ENCODE measurements at regions not wholly inside any gene's neighbourhood (a gene's known extent, or its start where the extent isn't known, plus 50 kb on each side); places are given as distances from the start of the nearest gene placed in this dataset.
A peak's percentile ranks its signal among the peaks of the same experiment; 100 is the strongest.

DNA sequence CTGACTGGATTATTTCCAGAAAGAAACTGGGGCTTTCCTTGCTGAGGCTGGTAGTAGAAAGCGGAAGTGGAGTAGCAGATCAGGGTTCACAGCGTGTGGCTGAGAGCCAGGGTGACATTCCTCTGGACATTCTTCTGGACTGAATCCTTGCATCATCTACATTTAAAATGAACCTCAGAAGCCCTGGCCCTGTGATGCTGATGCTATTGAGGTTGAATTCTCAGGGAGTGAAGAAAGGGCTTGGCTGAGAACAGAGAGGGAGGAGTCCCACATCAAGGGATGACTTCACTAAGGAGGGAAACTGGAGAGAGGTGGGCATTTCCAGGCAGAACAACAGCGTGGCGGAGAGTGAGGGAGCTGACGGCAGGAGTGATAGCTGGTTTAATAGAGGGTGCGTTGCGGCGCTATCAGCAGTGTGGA, 102.3 kb upstream of the LMO4 start:
- Histone ChIP-seq H3K36me3 (no peaks in the 10 kb centered on the region), H3K4me3 (no peak overlapping the region), H3K27me3 (no peaks in the 10 kb centered on the region), H3K27ac (replicated peaks in 1 of 4) (peak overlapping the region in 3 of 4 donors; percentile 8 to 62 (median 29)), H3K9me3 (no peaks in the 10 kb centered on the region), H3K4me1 (peaks cover 0 to 9% (median 8%) of the 10 kb centered on the region in 4 donors)
- TF ChIP-seq EP300 (IDR thresholded peaks at IDR 0.05) (no peak), POLR2A (IDR thresholded peaks at IDR 0.05; ENCODE audit: low read depth) (no peak), POLR2AphosphoS5 (IDR thresholded peaks at IDR 0.05) (peak in 1 of 2 donors; percentile 27)
- no peak for DNase-seq (ENCODE audit: extremely low spot score)
- WGBS: 46% methylated on average over 8 of the region's 8 CpGs
- intact Hi-C loops (cut with DNase I): no loop called here

DNA sequence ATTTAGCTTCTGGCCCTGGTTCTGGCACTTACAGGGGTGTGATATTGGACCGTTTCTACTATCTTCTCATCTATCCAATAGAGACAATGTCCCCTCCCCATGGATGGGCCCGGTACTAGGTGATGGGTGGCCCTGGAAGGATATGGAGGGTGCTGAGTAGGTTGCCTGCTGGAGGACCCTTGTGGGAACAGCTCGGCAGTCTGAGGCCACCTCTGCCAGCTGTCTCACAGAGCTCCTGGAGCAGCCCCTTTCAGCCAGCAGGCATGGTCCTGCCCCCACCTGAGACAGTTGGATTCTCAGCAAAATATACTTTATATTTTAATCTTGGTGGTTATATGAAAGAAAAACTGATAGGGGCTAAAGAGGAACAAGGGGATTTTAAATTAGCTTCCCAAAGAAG, 101.0 kb upstream of the LMO4 start:
- H3K27me3 ChIP-seq: no peaks in the 10 kb centered on the region
- WGBS: 92% methylated on average over 3 of the region's 3 CpGs
- TF ChIP-seq EP300 (IDR thresholded peaks at IDR 0.05) (no peak), POLR2AphosphoS5 (IDR thresholded peaks at IDR 0.05) (no peak), POLR2A (IDR thresholded peaks at IDR 0.05; ENCODE audit: low read depth) (no peak)
- TF ChIP-seq, protein P1, sequence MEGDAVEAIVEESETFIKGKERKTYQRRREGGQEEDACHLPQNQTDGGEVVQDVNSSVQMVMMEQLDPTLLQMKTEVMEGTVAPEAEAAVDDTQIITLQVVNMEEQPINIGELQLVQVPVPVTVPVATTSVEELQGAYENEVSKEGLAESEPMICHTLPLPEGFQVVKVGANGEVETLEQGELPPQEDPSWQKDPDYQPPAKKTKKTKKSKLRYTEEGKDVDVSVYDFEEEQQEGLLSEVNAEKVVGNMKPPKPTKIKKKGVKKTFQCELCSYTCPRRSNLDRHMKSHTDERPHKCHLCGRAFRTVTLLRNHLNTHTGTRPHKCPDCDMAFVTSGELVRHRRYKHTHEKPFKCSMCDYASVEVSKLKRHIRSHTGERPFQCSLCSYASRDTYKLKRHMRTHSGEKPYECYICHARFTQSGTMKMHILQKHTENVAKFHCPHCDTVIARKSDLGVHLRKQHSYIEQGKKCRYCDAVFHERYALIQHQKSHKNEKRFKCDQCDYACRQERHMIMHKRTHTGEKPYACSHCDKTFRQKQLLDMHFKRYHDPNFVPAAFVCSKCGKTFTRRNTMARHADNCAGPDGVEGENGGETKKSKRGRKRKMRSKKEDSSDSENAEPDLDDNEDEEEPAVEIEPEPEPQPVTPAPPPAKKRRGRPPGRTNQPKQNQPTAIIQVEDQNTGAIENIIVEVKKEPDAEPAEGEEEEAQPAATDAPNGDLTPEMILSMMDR (IDR thresholded peaks at IDR 0.05): no peak
- no peaks in the 10 kb centered on the region for H3K9me3 ChIP-seq
- no peak overlapping the region for H3K27ac ChIP-seq (replicated peaks in 1 of 4)
- H3K4me1 ChIP-seq: peaks cover 0 to 9% (median 8%) of the 10 kb centered on the region in 4 donors
- no peak overlapping the region for H3K4me3 ChIP-seq
- intact Hi-C loops (cut with DNase I): no loop called here
- H3K36me3 ChIP-seq: no peaks in the 10 kb centered on the region
- DNase-seq (ENCODE audit: extremely low spot score): no peak

DNA sequence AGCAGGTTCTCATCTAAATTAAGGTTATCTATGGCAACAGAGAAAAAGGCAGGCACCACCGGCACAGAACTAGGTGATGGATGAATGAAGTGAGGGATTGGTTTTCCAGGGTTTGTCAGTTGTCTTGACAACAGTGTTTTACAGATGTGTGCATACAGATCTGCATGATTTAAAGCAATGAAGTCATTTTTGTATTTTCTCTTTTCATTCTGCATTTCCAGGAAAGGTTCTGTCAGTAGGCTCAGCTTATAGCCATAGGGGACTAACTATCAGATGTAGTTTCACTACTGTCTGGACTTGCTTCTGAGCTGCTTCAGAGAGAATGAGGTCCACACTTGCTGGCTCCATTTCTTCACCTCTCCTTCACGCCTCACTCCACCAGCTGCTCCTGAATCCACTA, 98.2 kb upstream of the LMO4 start:
- 92% methylated on average over 2 of the region's 2 CpGs for WGBS
- H3K9me3 ChIP-seq: no peaks in the 10 kb centered on the region
- H3K27me3 ChIP-seq: no peaks in the 10 kb centered on the region
- intact Hi-C loops (cut with DNase I): no loop called here
- H3K4me1 ChIP-seq: peaks cover 0 to 9% (median 8%) of the 10 kb centered on the region in 4 donors
- TF ChIP-seq POLR2A (IDR thresholded peaks at IDR 0.05; ENCODE audit: low read depth): no peak
- TF ChIP-seq POLR2AphosphoS5 (IDR thresholded peaks at IDR 0.05): no peak
- TF ChIP-seq EP300 (IDR thresholded peaks at IDR 0.05): no peak
- TF ChIP-seq, protein P1 (IDR thresholded peaks at IDR 0.05): no peak
- no peak for DNase-seq (ENCODE audit: extremely low spot score)
- no peaks in the 10 kb centered on the region for H3K36me3 ChIP-seq
- H3K27ac ChIP-seq (replicated peaks in 1 of 4): no peak overlapping the region
- no peak overlapping the region for H3K4me3 ChIP-seq

DNA sequence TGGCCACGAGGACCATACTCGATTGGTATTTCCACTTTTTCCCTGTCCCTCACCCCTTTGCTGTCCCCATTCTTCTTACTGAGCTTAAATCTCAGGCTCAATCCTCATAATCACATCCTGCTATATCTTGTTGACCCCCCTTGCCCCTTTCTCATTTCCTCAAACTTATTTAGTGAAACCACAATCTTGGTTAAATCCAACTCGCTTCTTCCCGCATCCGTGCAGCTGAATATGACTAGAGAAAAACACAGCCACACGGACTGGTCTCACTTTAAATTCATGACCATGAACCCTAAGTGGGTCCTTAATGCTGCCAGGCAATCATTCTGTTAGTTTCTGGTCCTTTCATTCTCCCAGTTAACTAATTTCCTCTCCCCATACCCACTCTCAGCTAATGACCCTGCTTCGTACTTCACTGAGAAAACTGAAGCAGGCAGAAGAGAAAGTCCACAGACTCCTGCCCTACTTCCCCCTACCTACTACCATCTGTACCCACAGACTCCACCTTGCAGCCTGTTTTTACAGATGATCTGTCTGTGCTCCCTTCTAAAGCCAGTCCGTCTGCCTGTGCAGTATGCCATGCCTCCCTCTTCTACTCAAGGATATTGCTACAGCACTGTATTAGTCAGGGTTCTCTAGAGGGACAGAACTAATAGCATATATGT, 96.8 kb upstream of the LMO4 start:
- intact Hi-C loops (cut with DNase I): no loop called here
- H3K4me3 ChIP-seq: no peak overlapping the region
- H3K27me3 ChIP-seq: no peaks in the 10 kb centered on the region
- TF ChIP-seq POLR2AphosphoS5 (IDR thresholded peaks at IDR 0.05) (no peak), EP300 (IDR thresholded peaks at IDR 0.05) (no peak), POLR2A (IDR thresholded peaks at IDR 0.05; ENCODE audit: low read depth) (no peak)
- TF ChIP-seq, protein P1 (IDR thresholded peaks at IDR 0.05): no peak
- H3K9me3 ChIP-seq: no peaks in the 10 kb centered on the region
- H3K27ac ChIP-seq (replicated peaks in 1 of 4): no peak overlapping the region
- no peaks in the 10 kb centered on the region for H3K4me1 ChIP-seq
- 85% methylated on average over 8 of the region's 8 CpGs for WGBS
- DNase-seq (ENCODE audit: extremely low spot score): no peak
- no peaks in the 10 kb centered on the region for H3K36me3 ChIP-seq

DNA sequence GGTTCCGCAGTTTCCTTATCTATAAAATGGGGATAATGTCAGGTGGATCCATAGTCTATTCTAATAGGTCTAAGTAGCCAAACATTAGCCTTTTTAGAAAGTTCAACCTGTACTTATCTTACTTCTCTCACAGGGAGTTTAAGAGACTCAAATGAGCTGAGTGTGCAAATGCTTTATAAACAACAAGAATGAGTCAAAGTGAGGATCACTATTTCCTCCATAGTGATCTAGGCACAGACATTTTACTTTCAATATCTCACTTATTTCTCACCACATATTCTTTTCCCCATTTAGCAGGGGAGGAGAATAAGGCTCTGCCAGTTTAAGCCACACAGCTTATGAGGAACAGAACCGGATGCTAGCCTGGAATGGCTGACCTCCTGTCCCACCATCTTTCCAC, 92.1 kb upstream of the LMO4 start:
- no peak for TF ChIP-seq EP300 (IDR thresholded peaks at IDR 0.05)
- Histone ChIP-seq H3K4me3 (no peak overlapping the region), H3K4me1 (no peaks in the 10 kb centered on the region), H3K27ac (replicated peaks in 1 of 4) (no peak overlapping the region), H3K27me3 (no peaks in the 10 kb centered on the region), H3K9me3 (no peaks in the 10 kb centered on the region), H3K36me3 (no peaks in the 10 kb centered on the region)
- intact Hi-C loops (cut with DNase I): no loop called here
- no peak for DNase-seq (ENCODE audit: extremely low spot score)
- 86% methylated on average over 2 of the region's 2 CpGs for WGBS

Data from esophagus muscularis mucosa (tissue), 4 donors.